Tibial nerve (tissue), 4 donors: ENCODE measurements at regions not wholly inside any gene's neighbourhood (a gene's known extent, or its start where the extent isn't known, plus 50 kb on each side); places are given as distances from the start of the nearest gene placed in this dataset.

Experiments
- DNase-seq, 2 donors: peaks; one replicate each; pipeline ENCODE4 v3.0.0-alpha.2; 2019; ENCODE audit warnings: low spot score in 2 of 2
- H3K27ac ChIP-seq, 4 donors: fragments of 200-600 bp; sonication (generic) in 3 of 4; one replicate each; pipeline ENCODE4 v1.5.1; 2017 to 2019; ENCODE audit warnings: mild to moderate bottlenecking in 1 of 4
- H3K27me3 ChIP-seq, 2 donors: fragments of 200-600 bp; sonication (generic) in 1 of 2; one replicate each; pipeline versions ENCODE4 v1.5.1 to v1.6.0; 2017 to 2019
- H3K36me3 ChIP-seq, 3 donors: fragments of 200-600 bp; sonication (generic); one replicate each; pipeline ENCODE4 v1.5.1; 2018 to 2019
- H3K4me1 ChIP-seq, 4 donors: fragments of 200-600 bp; sonication (generic) in 3 of 4; one replicate each; pipeline ENCODE4 v1.5.1; 2017 to 2019
- H3K4me3 ChIP-seq, 4 donors: fragments of 200-600 bp; sonication (generic) in 3 of 4; one replicate each; pipeline ENCODE4 v1.5.1; 2017 to 2019; ENCODE audit warnings: mild to moderate bottlenecking in 1 of 4, moderate library complexity in 1 of 4
- H3K9me3 ChIP-seq, 4 donors: fragments of 200-600 bp; sonication (generic) in 3 of 4; one replicate each; pipeline ENCODE4 v1.5.1; 2017 to 2019
- CTCF ChIP-seq, 5 experiments: fragments of 200-600 bp in 3 of 5; fragments of 450-650 bp in 2 of 5; sonication (generic) in 3 of 5; IDR thresholded peaks; one replicate each; pipeline ENCODE4 v1.5.1; 2016 to 2019; ENCODE audit warnings: antibody characterized with exemption in 5 of 5, mild to moderate bottlenecking in 3 of 5, moderate library complexity in 2 of 5
- EP300 ChIP-seq, 2 donors: sonication (generic); formaldehyde crosslinking; IDR thresholded peaks; one replicate each; pipeline ENCODE4 v1.6.1; 2017; ENCODE audit warnings: antibody characterized with exemption in 2 of 2, mild to moderate bottlenecking in 1 of 2
- POLR2A ChIP-seq, 2 donors: fragments of 450-650 bp; IDR thresholded peaks; one replicate each; pipeline ENCODE4 v1.6.1; 2017; ENCODE audit warnings: antibody characterized with exemption in 2 of 2, mild to moderate bottlenecking in 2 of 2, moderate library complexity in 2 of 2
- WGBS, 2 donors: methylation state at CpG; one replicate each; pipeline ENCODE4 v1.1.5; 2018; 5-methylcytosine and 5-hydroxymethylcytosine counted together

DNA sequence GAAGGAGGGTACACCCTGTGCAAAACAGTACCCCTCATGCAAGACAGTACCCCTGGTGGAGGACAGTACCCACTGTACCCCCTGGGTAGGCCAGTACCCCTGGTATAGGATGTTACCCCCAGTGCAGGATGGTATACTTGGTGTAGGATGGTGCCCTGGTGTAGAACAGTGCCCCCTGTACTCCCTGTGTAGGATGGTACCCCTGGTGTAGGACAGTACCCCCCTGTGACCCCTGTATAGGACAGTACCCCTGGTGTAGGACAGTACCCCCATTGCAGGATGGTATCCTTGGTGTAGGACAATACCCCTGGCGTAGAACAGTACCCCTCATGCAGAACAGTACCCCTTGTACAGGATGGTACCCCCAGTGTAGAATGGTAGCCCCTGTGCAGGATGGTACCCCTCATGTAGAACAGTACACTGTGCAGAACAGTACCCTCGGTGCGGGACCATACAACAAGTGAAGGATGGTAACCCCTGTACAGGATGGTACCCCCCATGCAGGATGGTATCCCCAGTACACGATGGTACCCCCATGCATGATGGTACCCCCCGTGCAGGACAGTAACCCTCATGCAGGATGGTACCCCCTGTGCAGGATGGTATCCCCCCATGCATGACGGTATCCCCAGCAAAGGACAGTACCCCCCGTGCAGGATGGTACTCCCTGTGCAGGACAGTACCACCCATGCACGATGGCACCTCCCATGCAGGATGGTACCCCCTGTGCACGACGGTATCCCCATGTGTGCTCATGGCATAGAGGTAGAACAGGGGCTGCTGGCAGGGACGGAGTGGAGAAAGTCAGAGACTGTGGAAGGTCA is 248.0 kb downstream of the DCDC2C start:
- H3K27ac ChIP-seq, result no peak overlapping the region
- no peak for DNase-seq
- H3K36me3 ChIP-seq, result no peaks in the 10 kb centered on the region
- no peak overlapping the region for H3K4me3 ChIP-seq
- TF ChIP-seq CTCF (IDR thresholded peaks at IDR 0.05) (no peak), EP300 (IDR thresholded peaks at IDR 0.05) (no peak), POLR2A (IDR thresholded peaks at IDR 0.05) (no peak)
- peaks cover 0 to 16% (median 0%) of the 10 kb centered on the region in 4 donors for H3K9me3 ChIP-seq
- WGBS, 2 donors, result 87 to 89% methylated on average over 10 to 11 of the region's 11 CpGs
- no peaks in the 10 kb centered on the region for H3K27me3 ChIP-seq
- H3K4me1 ChIP-seq, result no peaks in the 10 kb centered on the region

GRCh38 chr2:3952866-3953516 is 249.6 kb downstream of the DCDC2C start:
- Histone ChIP-seq H3K27me3 (no peaks in the 10 kb centered on the region), H3K4me1 (no peaks in the 10 kb centered on the region), H3K9me3 (peaks cover 0 to 16% (median 0%) of the 10 kb centered on the region in 4 donors), H3K27ac (no peak overlapping the region), H3K4me3 (no peak overlapping the region), H3K36me3 (no peaks in the 10 kb centered on the region)
- 83 to 91% methylated on average over 12 of the region's 12 CpGs for WGBS, 2 donors
- TF ChIP-seq POLR2A (IDR thresholded peaks at IDR 0.05) (no peak), EP300 (IDR thresholded peaks at IDR 0.05) (no peak), CTCF (IDR thresholded peaks at IDR 0.05) (no peak)
- DNase-seq, result no peak

- H3K9me3 ChIP-seq, result peaks cover 0 to 16% (median 0%) of the 10 kb centered on the region in 4 donors
- no peaks in the 10 kb centered on the region for H3K4me1 ChIP-seq
- DNase-seq, result no peak
- no peak overlapping the region for H3K4me3 ChIP-seq
- 45 to 51% methylated on average over 5 of the region's 5 CpGs for WGBS, 2 donors
- no peaks in the 10 kb centered on the region for H3K36me3 ChIP-seq
- no peaks in the 10 kb centered on the region for H3K27me3 ChIP-seq
- no peak overlapping the region for H3K27ac ChIP-seq
- no peak for TF ChIP-seq EP300 (IDR thresholded peaks at IDR 0.05)
- TF ChIP-seq CTCF (IDR thresholded peaks at IDR 0.05), result no peak
- TF ChIP-seq POLR2A (IDR thresholded peaks at IDR 0.05), result no peak
Measured at GRCh38 chr2:3954261-3954660, 250.9 kb downstream of the DCDC2C start.

- H3K27me3 ChIP-seq, result no peaks in the 10 kb centered on the region
- WGBS, 2 donors, result 58 to 64% methylated on average over 8 of the region's 8 CpGs
- no peak for TF ChIP-seq EP300 (IDR thresholded peaks at IDR 0.05)
- TF ChIP-seq POLR2A (IDR thresholded peaks at IDR 0.05), result no peak
- no peak for TF ChIP-seq CTCF (IDR thresholded peaks at IDR 0.05)
- H3K36me3 ChIP-seq, result no peaks in the 10 kb centered on the region
- H3K4me3 ChIP-seq, result no peak overlapping the region
- H3K27ac ChIP-seq, result no peak overlapping the region
- no peak for DNase-seq
- H3K4me1 ChIP-seq, result no peaks in the 10 kb centered on the region
- peaks cover 0 to 5% (median 0%) of the 10 kb centered on the region in 4 donors for H3K9me3 ChIP-seq
Measured at GRCh38 chr2:3956406-3956805, 253.0 kb downstream of the DCDC2C start.

DNA sequence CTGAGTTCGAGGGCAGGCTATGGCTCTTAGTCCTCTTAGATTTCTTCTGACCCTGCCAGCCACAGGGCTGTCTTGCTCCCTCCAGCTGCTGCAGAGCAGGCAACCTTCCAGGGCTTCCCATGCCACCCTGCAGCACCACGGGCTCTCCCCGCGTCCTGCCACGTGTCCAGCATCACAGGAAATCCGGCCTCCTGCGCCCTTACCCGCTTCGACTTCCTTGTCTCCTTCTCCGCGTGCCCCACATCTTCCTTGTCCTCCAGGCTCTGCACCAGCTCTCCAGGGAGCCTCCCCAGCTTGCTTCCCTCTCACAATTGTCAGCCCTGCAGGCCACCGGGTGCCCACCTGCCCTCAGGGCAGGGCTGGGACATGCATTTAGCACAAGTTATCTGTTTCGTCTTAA is 253.5 kb downstream of the DCDC2C start:
- no peak for DNase-seq
- H3K4me1 ChIP-seq, result no peaks in the 10 kb centered on the region
- 89% methylated on average over 13 of the region's 13 CpGs for WGBS, 2 donors
- no peak overlapping the region for H3K4me3 ChIP-seq
- no peaks in the 10 kb centered on the region for H3K36me3 ChIP-seq
- no peaks in the 10 kb centered on the region for H3K27me3 ChIP-seq
- no peaks in the 10 kb centered on the region for H3K9me3 ChIP-seq
- H3K27ac ChIP-seq, result no peak overlapping the region
- TF ChIP-seq CTCF (IDR thresholded peaks at IDR 0.05), result no peak
- TF ChIP-seq POLR2A (IDR thresholded peaks at IDR 0.05), result no peak
- TF ChIP-seq EP300 (IDR thresholded peaks at IDR 0.05), result no peak
